CD4-positive, alpha-beta T cell treated with Interleukin-1 beta for 1 hour (primary cell): ENCODE measurements at regions not wholly inside any gene's neighbourhood (a gene's known extent, or its start where the extent isn't known, plus 50 kb on each side); places are given as distances from the start of the nearest gene placed in this dataset.

ENCODE experiments used
- DNase-seq, 2 donors: peaks; one replicate each; pipeline ENCODE4 v3.0.0-alpha.2; 2020 to 2022

GRCh38 chr2:239579524-239580198, 178.8 kb upstream of the HDAC4 start:
- no peak for DNase-seq

- DNase-seq = no peak
These were observed 178.3 kb upstream of the HDAC4 start for GRCh38 chr2:239579081-239579480.

GRCh38 chr2:239578381-239578780, 177.6 kb upstream of the HDAC4 start:
- DNase-seq = no peak

GRCh38 chr2:239577935-239578334, 177.1 kb upstream of the HDAC4 start:
- DNase-seq = no peak

GRCh38 chr2:239576784-239577685, 176.2 kb upstream of the HDAC4 start:
- no peak for DNase-seq

GRCh38 chr2:239575931-239576445, 175.2 kb upstream of the HDAC4 start:
- no peak for DNase-seq

GRCh38 chr2:239574434-239575156, 173.8 kb upstream of the HDAC4 start:
- no peak for DNase-seq

- no peak for DNase-seq
These were observed 173.2 kb upstream of the HDAC4 start for GRCh38 chr2:239574054-239574433.

GRCh38 chr2:239570971-239571520, 170.2 kb upstream of the HDAC4 start:
- no peak for DNase-seq

GRCh38 chr2:239570216-239570925, 169.6 kb upstream of the HDAC4 start:
- DNase-seq = no peak

GRCh38 chr2:239569401-239570090, 168.7 kb upstream of the HDAC4 start:
- no peak for DNase-seq

- no peak for DNase-seq
These were observed 167.8 kb upstream of the HDAC4 start for GRCh38 chr2:239568601-239569000.

- no peak for DNase-seq
These were observed 167.0 kb upstream of the HDAC4 start for GRCh38 chr2:239567786-239568185.

GRCh38 chr2:239566995-239567568, 166.3 kb upstream of the HDAC4 start:
- no peak for DNase-seq

- no peak for DNase-seq
These were observed 165.6 kb upstream of the HDAC4 start for GRCh38 chr2:239566162-239566994.

GRCh38 chr2:239564587-239564986, 163.8 kb upstream of the HDAC4 start:
- no peak for DNase-seq

GRCh38 chr2:239563561-239563960, 162.7 kb upstream of the HDAC4 start:
- no peak for DNase-seq

GRCh38 chr2:239561446-239562001, 160.7 kb upstream of the HDAC4 start:
- no peak for DNase-seq

GRCh38 chr2:239559417-239560261, 158.8 kb upstream of the HDAC4 start:
- DNase-seq = no peak
